GM18511 (cell line): ENCODE measurements at regions not wholly inside any gene's neighbourhood (a gene's known extent, or its start where the extent isn't known, plus 50 kb on each side); places are given as distances from the start of the nearest gene placed in this dataset.

Experiments used
- ATAC-seq: cut with Tn5 transposase; IDR thresholded peaks from one replicate; pipeline ENCODE4 v1.9.1; 2021; ENCODE audit warnings: mild to moderate bottlenecking, moderate library complexity; ENCODE audit not compliant: unreplicated experiment

- no peak for ATAC-seq
Observed at GRCh38 chr4:14272206-14272605, 644.7 kb upstream of the BOD1L1 start.

GRCh38 chr4:14277505-14277904 is 650.0 kb upstream of the BOD1L1 start:
- no peak for ATAC-seq

- ATAC-seq: no peak
Observed at GRCh38 chr4:14280567-14280966, 653.0 kb upstream of the BOD1L1 start.

- ATAC-seq: no peak
Observed at GRCh38 chr4:14284578-14284977, 657.1 kb upstream of the BOD1L1 start.

- no peak for ATAC-seq
Observed at GRCh38 chr4:14289708-14290107, 662.2 kb upstream of the BOD1L1 start.

GRCh38 chr4:14293582-14293981 is 666.1 kb upstream of the BOD1L1 start:
- ATAC-seq: no peak

- ATAC-seq: no peak
Observed at GRCh38 chr4:14294611-14295010, 667.1 kb upstream of the BOD1L1 start.

GRCh38 chr4:14299166-14299565 is 671.6 kb upstream of the BOD1L1 start:
- no peak for ATAC-seq

GRCh38 chr4:14302021-14302420 is 674.5 kb upstream of the BOD1L1 start:
- ATAC-seq: no peak

GRCh38 chr4:14303856-14304255 is 676.3 kb upstream of the BOD1L1 start:
- no peak for ATAC-seq

- ATAC-seq: no peak
Observed at GRCh38 chr4:14308229-14308651, 680.7 kb upstream of the BOD1L1 start.

- no peak for ATAC-seq
Observed at GRCh38 chr4:14309431-14309830, 681.9 kb upstream of the BOD1L1 start.

- ATAC-seq: no peak
Observed at GRCh38 chr4:14313757-14314156, 686.2 kb upstream of the BOD1L1 start.

GRCh38 chr4:14315129-14315528 is 687.2 kb upstream of the CPEB2 start:
- no peak for ATAC-seq

GRCh38 chr4:14317351-14317750 is 684.9 kb upstream of the CPEB2 start:
- ATAC-seq: no peak

GRCh38 chr4:14318671-14319070 is 683.6 kb upstream of the CPEB2 start:
- no peak for ATAC-seq

- ATAC-seq: no peak
Observed at GRCh38 chr4:14321723-14322122, 680.6 kb upstream of the CPEB2 start.

GRCh38 chr4:14323191-14323590 is 679.1 kb upstream of the CPEB2 start:
- ATAC-seq: no peak

- no peak for ATAC-seq
Observed at GRCh38 chr4:14329228-14329627, 673.1 kb upstream of the CPEB2 start.

- ATAC-seq: no peak
Observed at GRCh38 chr4:14333616-14334015, 668.7 kb upstream of the CPEB2 start.

- ATAC-seq: no peak
Observed at GRCh38 chr4:14334166-14334565, 668.1 kb upstream of the CPEB2 start.

- no peak for ATAC-seq
Observed at GRCh38 chr4:14335872-14336271, 666.4 kb upstream of the CPEB2 start.

- no peak for ATAC-seq
Observed at GRCh38 chr4:14336656-14337055, 665.6 kb upstream of the CPEB2 start.
